ENCODE measurements at regions not wholly inside any gene's neighbourhood (a gene's known extent, or its start where the extent isn't known, plus 50 kb on each side); places are given as distances from the start of the nearest gene placed in this dataset.

DNA sequence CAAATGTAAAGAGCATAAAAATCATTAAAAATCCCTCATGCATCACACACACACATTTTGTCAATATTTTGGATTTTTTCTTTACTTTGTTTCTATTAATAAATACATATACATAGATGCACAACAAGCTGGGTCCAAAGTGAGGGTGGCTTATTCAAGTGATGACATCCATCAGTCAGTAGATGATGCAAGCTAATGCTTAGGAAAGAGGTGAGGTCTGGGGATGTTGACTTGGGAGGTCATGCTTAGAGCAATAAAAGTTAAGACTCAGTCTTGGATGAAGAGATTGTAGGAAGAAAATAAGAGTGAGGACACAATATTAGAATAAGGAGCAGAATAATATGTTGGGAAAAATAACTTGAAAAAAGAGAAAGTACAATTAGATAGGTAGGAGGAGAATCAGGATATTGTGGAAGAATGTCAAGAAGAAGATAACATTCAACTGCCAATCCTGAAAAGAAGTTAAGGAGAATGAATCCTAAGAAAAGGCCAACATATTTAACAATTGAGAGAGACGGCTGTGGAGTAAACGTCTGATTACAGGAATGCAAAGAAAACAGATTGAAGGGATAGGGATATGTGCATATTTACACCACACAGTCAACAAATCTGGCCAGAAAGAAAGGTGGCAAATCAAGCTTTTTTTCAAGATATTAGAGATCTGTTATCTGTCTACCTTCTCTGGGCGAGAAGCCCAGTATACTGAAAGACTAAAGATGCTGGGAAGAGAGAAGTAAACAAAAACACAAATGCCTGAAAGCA lies 111.0 kb upstream of the TJP1 start:
- H3K27me3 ChIP-seq (ENCODE audit: control insufficient read depth, insufficient read depth, low read length), result no peaks in the 10 kb centered on the region
- H3K4me3 ChIP-seq (ENCODE audit: low read length), result no peak overlapping the region
- no peaks in the 10 kb centered on the region for H3K4me1 ChIP-seq (ENCODE audit: control insufficient read depth, low read depth, low read length)
- H3K27ac ChIP-seq (ENCODE audit: low read length), result no peak overlapping the region
- H3K9me3 ChIP-seq (ENCODE audit: control insufficient read depth, low read depth, low read length), result no peaks in the 10 kb centered on the region
- H3K36me3 ChIP-seq (ENCODE audit: control insufficient read depth, low read depth, low read length), result no peaks in the 10 kb centered on the region
- no peak overlapping the region for H3K9ac ChIP-seq (ENCODE audit: low read length)

GRCh38 chr15:29926083-29926388 lies 103.8 kb upstream of the TJP1 start:
- Histone ChIP-seq H3K9me3 (ENCODE audit: control insufficient read depth, low read depth, low read length) (no peaks in the 10 kb centered on the region), H3K9ac (ENCODE audit: low read length) (no peak overlapping the region), H3K36me3 (ENCODE audit: control insufficient read depth, low read depth, low read length) (no peaks in the 10 kb centered on the region), H3K27ac (ENCODE audit: low read length) (no peak overlapping the region), H3K4me1 (ENCODE audit: control insufficient read depth, low read depth, low read length) (peaks cover 18% of the 10 kb centered on the region), H3K27me3 (ENCODE audit: control insufficient read depth, insufficient read depth, low read length) (no peaks in the 10 kb centered on the region), H3K4me3 (ENCODE audit: low read length) (no peak overlapping the region)

DNA sequence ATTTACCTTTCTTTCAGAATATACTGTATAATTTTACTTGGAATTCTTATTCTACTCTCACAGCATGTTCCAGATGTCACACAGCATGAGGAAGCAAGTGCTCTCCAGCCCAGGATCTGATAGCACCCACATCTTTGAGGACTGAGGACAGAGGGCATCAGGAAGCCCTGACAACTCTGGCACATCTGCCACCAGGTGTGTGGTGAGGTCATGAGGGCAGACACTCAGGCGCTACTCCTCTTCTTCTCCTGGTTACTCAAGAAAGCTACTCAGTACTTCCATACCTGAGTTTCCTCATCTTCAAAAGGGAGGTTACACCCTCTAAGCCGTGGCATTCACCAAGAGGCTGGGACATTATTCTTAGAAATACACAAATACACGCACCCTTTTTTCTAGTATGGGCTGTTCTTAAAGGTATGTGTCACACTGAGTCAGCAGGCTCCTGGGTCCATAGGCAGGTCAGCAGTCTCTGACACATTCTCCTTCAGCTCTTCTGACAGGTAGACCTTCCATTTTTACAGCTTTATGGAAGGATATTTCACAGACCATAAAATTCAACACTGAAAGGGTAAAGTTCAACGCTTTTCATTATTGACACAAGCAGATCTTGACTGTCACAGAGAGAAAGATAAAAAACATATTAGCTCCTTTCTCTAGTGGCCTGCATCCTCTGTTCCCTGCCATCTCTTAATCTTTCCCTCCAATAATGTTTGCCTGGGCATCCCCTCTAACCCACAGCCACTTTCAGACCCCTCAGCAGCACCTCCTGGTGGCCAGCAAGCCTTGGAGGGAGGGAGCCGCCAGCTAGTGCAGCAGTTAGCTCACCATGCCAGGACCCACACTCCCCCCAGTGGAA lies 103.2 kb upstream of the TJP1 start:
- Histone ChIP-seq H3K9ac (ENCODE audit: low read length) (no peak overlapping the region), H3K9me3 (ENCODE audit: control insufficient read depth, low read depth, low read length) (no peaks in the 10 kb centered on the region), H3K27ac (ENCODE audit: low read length) (no peak overlapping the region), H3K27me3 (ENCODE audit: control insufficient read depth, insufficient read depth, low read length) (no peaks in the 10 kb centered on the region), H3K36me3 (ENCODE audit: control insufficient read depth, low read depth, low read length) (no peaks in the 10 kb centered on the region), H3K4me1 (ENCODE audit: control insufficient read depth, low read depth, low read length) (peaks cover 24% of the 10 kb centered on the region), H3K4me3 (ENCODE audit: low read length) (no peak overlapping the region)

DNA sequence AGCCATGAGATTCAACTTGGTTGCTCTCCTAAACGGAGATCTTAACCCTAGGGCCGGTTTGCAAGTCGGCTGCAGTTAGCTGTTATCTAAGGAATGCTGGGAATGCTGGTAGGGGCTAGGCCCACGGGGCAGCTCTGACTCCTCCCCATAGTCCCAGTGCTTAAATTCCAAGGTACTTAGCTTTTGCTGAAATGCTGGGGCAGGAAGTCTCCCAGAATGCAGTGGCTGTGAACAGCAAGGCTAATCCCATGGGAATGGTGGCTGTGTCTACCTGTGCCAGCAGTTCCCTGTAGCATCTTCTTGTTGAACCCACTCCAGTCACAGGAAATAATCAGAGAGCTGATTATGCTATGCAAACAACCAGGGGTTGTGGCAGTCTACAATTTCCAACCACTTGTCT lies 102.5 kb upstream of the TJP1 start:
- H3K27me3 ChIP-seq (ENCODE audit: control insufficient read depth, insufficient read depth, low read length), result no peaks in the 10 kb centered on the region
- no peaks in the 10 kb centered on the region for H3K36me3 ChIP-seq (ENCODE audit: control insufficient read depth, low read depth, low read length)
- H3K9me3 ChIP-seq (ENCODE audit: control insufficient read depth, low read depth, low read length), result no peaks in the 10 kb centered on the region
- H3K4me3 ChIP-seq (ENCODE audit: low read length), result no peak overlapping the region
- no peak overlapping the region for H3K9ac ChIP-seq (ENCODE audit: low read length)
- no peak overlapping the region for H3K27ac ChIP-seq (ENCODE audit: low read length)
- peaks cover 25% of the 10 kb centered on the region for H3K4me1 ChIP-seq (ENCODE audit: control insufficient read depth, low read depth, low read length)

- H3K9me3 ChIP-seq (ENCODE audit: control insufficient read depth, low read depth, low read length), result no peaks in the 10 kb centered on the region
- no peak overlapping the region for H3K27ac ChIP-seq (ENCODE audit: low read length)
- no peak overlapping the region for H3K9ac ChIP-seq (ENCODE audit: low read length)
- no peaks in the 10 kb centered on the region for H3K36me3 ChIP-seq (ENCODE audit: control insufficient read depth, low read depth, low read length)
- H3K4me3 ChIP-seq (ENCODE audit: low read length), result no peak overlapping the region
- peaks cover 25% of the 10 kb centered on the region for H3K4me1 ChIP-seq (ENCODE audit: control insufficient read depth, low read depth, low read length)
- no peaks in the 10 kb centered on the region for H3K27me3 ChIP-seq (ENCODE audit: control insufficient read depth, insufficient read depth, low read length)
Measured at GRCh38 chr15:29922191-29922590, 99.9 kb upstream of the TJP1 start.

DNA sequence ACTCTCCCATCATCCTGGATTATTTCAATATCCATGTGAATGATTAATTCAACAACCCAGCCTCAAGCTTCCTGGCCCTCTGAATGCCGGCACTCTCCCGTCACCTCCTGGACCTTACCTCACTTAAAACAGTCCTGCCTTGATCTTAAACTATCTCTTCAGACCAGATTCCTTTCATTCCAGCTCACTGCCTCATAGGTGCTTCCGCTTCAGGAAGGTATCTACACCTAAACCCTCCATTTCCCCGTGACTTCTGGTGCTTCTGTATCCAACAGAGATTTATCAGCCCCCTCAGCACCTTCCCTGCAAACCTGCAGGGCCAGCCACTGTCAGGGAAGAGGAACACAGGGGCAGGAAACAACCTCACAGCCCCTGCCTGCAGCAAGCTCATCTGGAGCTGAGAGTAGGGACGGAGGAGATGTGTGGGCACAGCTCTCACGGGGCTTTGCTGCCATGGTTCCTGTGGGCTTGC lies 98.9 kb upstream of the TJP1 start:
- H3K36me3 ChIP-seq (ENCODE audit: control insufficient read depth, low read depth, low read length), result no peaks in the 10 kb centered on the region
- peak overlapping the region; percentile 6 for H3K4me3 ChIP-seq (ENCODE audit: low read length)
- no peaks in the 10 kb centered on the region for H3K27me3 ChIP-seq (ENCODE audit: control insufficient read depth, insufficient read depth, low read length)
- no peaks in the 10 kb centered on the region for H3K9me3 ChIP-seq (ENCODE audit: control insufficient read depth, low read depth, low read length)
- H3K4me1 ChIP-seq (ENCODE audit: control insufficient read depth, low read depth, low read length), result peaks cover 25% of the 10 kb centered on the region
- no peak overlapping the region for H3K27ac ChIP-seq (ENCODE audit: low read length)
- no peak overlapping the region for H3K9ac ChIP-seq (ENCODE audit: low read length)

- Histone ChIP-seq H3K9ac (ENCODE audit: low read length) (no peak overlapping the region), H3K4me1 (ENCODE audit: control insufficient read depth, low read depth, low read length) (peaks cover 25% of the 10 kb centered on the region), H3K27me3 (ENCODE audit: control insufficient read depth, insufficient read depth, low read length) (no peaks in the 10 kb centered on the region), H3K4me3 (ENCODE audit: low read length) (no peak overlapping the region), H3K36me3 (ENCODE audit: control insufficient read depth, low read depth, low read length) (no peaks in the 10 kb centered on the region), H3K27ac (ENCODE audit: low read length) (no peak overlapping the region), H3K9me3 (ENCODE audit: control insufficient read depth, low read depth, low read length) (no peaks in the 10 kb centered on the region)
Measured at GRCh38 chr15:29920515-29920914, 98.2 kb upstream of the TJP1 start.

DNA sequence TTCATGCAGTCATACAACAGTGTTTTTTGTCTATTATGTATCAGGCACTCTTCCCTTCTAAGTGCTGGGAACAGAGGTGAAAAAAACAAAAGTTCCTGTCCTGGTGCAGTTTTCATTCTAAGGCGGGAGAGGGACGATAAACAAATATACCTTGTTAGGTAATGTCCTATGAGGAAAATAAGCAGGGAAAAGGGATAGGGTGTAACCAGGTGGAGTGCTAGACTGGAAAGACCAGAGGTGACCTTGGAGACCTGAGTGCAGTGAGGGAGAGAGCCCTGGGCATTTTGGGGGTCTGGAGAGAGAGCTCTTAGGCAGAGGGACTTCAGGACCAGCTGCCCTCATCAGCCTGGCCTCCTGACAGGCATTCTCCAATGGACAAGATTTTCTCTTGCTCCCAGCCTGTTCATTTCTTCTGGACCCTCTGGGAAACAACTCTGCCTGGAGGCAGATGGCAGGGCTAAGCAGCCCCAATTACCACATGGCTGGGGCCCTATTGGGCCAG lies 97.2 kb upstream of the TJP1 start:
- no peaks in the 10 kb centered on the region for H3K9me3 ChIP-seq (ENCODE audit: control insufficient read depth, low read depth, low read length)
- no peak overlapping the region for H3K4me3 ChIP-seq (ENCODE audit: low read length)
- no peak overlapping the region for H3K9ac ChIP-seq (ENCODE audit: low read length)
- H3K27me3 ChIP-seq (ENCODE audit: control insufficient read depth, insufficient read depth, low read length), result no peaks in the 10 kb centered on the region
- no peaks in the 10 kb centered on the region for H3K36me3 ChIP-seq (ENCODE audit: control insufficient read depth, low read depth, low read length)
- H3K27ac ChIP-seq (ENCODE audit: low read length), result no peak overlapping the region
- peaks cover 21% of the 10 kb centered on the region for H3K4me1 ChIP-seq (ENCODE audit: control insufficient read depth, low read depth, low read length)

DNA sequence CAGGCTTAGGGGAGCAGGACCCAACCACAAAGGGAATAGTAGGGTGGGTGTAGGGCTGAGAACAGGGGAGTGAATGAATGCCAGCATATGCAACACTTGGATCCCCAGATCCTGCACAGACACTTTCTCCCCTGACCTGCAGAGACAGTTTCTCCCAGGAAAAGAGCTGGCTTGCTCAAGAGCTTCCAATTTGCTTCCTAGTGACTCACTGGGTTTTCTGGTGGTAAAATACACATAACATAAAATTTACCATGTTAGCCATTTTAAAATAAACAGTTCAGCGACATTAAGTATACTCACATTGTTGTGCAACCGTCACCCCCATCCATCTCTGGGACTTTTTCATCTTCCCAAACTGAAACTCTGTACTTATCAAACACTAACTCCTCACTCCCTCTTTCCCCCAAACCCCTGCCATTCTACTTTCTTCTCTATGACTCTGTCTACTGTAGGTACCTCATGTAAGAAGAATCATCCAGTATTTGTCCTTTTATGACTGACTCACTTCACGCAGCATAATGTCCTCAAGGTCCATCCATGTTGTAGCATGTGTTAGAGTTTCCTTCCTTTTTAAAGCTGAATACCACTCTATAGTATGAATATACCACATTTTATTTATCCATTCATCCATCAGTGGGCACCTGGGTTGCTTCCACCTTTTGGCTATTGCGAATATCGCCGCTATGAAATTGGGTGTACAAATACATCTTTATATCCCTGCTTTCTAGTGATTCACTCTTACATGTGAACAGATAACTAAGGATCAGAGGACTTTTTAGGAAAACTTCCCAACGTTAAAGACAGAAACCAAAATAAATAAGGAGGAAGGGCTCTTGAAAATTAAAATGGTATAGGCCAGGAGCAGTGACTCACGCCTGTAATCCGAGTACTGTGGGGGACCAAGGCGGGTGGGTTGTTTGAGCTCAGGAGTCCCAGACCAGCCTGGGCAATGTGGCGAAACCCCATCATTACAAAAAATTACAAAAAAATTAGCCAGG lies 95.6 kb upstream of the TJP1 start:
- Histone ChIP-seq H3K4me1 (ENCODE audit: control insufficient read depth, low read depth, low read length) (peaks cover 27% of the 10 kb centered on the region), H3K9me3 (ENCODE audit: control insufficient read depth, low read depth, low read length) (no peaks in the 10 kb centered on the region), H3K27ac (ENCODE audit: low read length) (no peak overlapping the region), H3K27me3 (ENCODE audit: control insufficient read depth, insufficient read depth, low read length) (no peaks in the 10 kb centered on the region), H3K36me3 (ENCODE audit: control insufficient read depth, low read depth, low read length) (no peaks in the 10 kb centered on the region), H3K9ac (ENCODE audit: low read length) (no peak overlapping the region), H3K4me3 (ENCODE audit: low read length) (no peak overlapping the region)

DNA sequence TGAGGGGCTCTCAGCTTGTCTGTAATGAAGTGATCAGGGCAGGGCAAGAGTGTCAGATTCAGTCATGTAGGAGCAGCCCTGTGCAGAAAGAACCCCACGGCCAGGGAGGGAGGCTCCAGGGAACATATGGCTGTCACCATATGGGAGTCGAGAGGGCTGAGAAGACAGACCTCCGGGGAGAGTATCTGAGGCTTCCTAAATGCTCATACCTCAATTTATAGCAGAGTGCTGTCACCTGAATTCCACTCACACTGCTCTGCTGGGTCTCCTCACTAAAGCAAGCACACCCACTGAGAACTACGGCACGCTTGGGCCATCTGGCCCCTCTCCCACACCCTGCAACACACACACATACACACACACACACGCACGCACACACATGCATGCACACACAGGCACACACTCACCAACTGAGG lies 92.3 kb upstream of the TJP1 start:
- Histone ChIP-seq H3K9ac (ENCODE audit: low read length) (no peak overlapping the region), H3K4me3 (ENCODE audit: low read length) (no peak overlapping the region), H3K27me3 (ENCODE audit: control insufficient read depth, insufficient read depth, low read length) (no peaks in the 10 kb centered on the region), H3K9me3 (ENCODE audit: control insufficient read depth, low read depth, low read length) (no peaks in the 10 kb centered on the region), H3K27ac (ENCODE audit: low read length) (no peak overlapping the region), H3K4me1 (ENCODE audit: control insufficient read depth, low read depth, low read length) (peaks cover 15% of the 10 kb centered on the region), H3K36me3 (ENCODE audit: control insufficient read depth, low read depth, low read length) (no peaks in the 10 kb centered on the region)

- no peaks in the 10 kb centered on the region for H3K36me3 ChIP-seq (ENCODE audit: control insufficient read depth, low read depth, low read length)
- H3K27ac ChIP-seq (ENCODE audit: low read length), result no peak overlapping the region
- H3K4me3 ChIP-seq (ENCODE audit: low read length), result no peak overlapping the region
- no peaks in the 10 kb centered on the region for H3K27me3 ChIP-seq (ENCODE audit: control insufficient read depth, insufficient read depth, low read length)
- H3K9me3 ChIP-seq (ENCODE audit: control insufficient read depth, low read depth, low read length), result no peaks in the 10 kb centered on the region
- no peak overlapping the region for H3K9ac ChIP-seq (ENCODE audit: low read length)
- H3K4me1 ChIP-seq (ENCODE audit: control insufficient read depth, low read depth, low read length), result peaks cover 15% of the 10 kb centered on the region
Measured at GRCh38 chr15:29913528-29914135, 91.4 kb upstream of the TJP1 start.
